SKM-1 treated with dmso at 0.1 percent for 144 hours (cell line): ENCODE measurements at regions not wholly inside any gene's neighbourhood (a gene's known extent, or its start where the extent isn't known, plus 50 kb on each side); places are given as distances from the start of the nearest gene placed in this dataset.
"Not testable (repeated sequence)": the region's sequence is repeated elsewhere in the genome, so short reads cannot be mapped to it uniquely, and the experiment has no call there.

Source experiments
- DNase-seq: peaks from one replicate; lab custom pipeline; 2025; ENCODE audit not compliant: unreplicated experiment; lab: John Stamatoyannopoulos, UW

GRCh38 chr10:34957531-34957930 is 132.6 kb downstream of the CUL2 start:
- no peak for DNase-seq

GRCh38 chr10:34956756-34957155 is 133.4 kb downstream of the CUL2 start:
- no peak for DNase-seq

- DNase-seq: no peak
These were observed 134.8 kb downstream of the CUL2 start for GRCh38 chr10:34955391-34955790.

GRCh38 chr10:34954142-34954541 is 136.0 kb downstream of the CUL2 start:
- no peak for DNase-seq

GRCh38 chr10:34951263-34951887 is 136.3 kb upstream of the PARD3 start:
- not testable (repeated sequence) for DNase-seq

- DNase-seq: not testable (repeated sequence)
These were observed 130.9 kb upstream of the PARD3 start for GRCh38 chr10:34945951-34946522.

- no peak for DNase-seq
These were observed 126.6 kb upstream of the PARD3 start for GRCh38 chr10:34941471-34942357.

- no peak for DNase-seq
These were observed 125.3 kb upstream of the PARD3 start for GRCh38 chr10:34940436-34940835.

GRCh38 chr10:34938399-34938670 is 123.2 kb upstream of the PARD3 start:
- peak; percentile 10 for DNase-seq

- DNase-seq: not testable (repeated sequence)
These were observed 122.7 kb upstream of the PARD3 start for GRCh38 chr10:34937643-34938398.

- no peak for DNase-seq
These were observed 121.0 kb upstream of the PARD3 start for GRCh38 chr10:34936061-34936460.

GRCh38 chr10:34933676-34934075 is 118.6 kb upstream of the PARD3 start:
- no peak for DNase-seq

- no peak for DNase-seq
These were observed 117.1 kb upstream of the PARD3 start for GRCh38 chr10:34932235-34932634.

- no peak for DNase-seq
These were observed 116.1 kb upstream of the PARD3 start for GRCh38 chr10:34931216-34931615.

- no peak for DNase-seq
These were observed 107.0 kb upstream of the PARD3 start for GRCh38 chr10:34922138-34922537.

GRCh38 chr10:34920578-34920977 is 105.5 kb upstream of the PARD3 start:
- DNase-seq: no peak

GRCh38 chr10:34918776-34919315 is 103.8 kb upstream of the PARD3 start:
- DNase-seq: no peak

- no peak for DNase-seq
These were observed 103.1 kb upstream of the PARD3 start for GRCh38 chr10:34918060-34918775.

GRCh38 chr10:34916314-34916713 is 101.2 kb upstream of the PARD3 start:
- DNase-seq: no peak

GRCh38 chr10:34912771-34913170 is 97.7 kb upstream of the PARD3 start:
- DNase-seq: no peak
